Neural cell (in vitro differentiated cells): ENCODE measurements at regions not wholly inside any gene's neighbourhood (a gene's known extent, or its start where the extent isn't known, plus 50 kb on each side); places are given as distances from the start of the nearest gene placed in this dataset.

Experiments used
- CTCF ChIP-seq: fragments of 450-650 bp; IDR thresholded peaks from 2 replicates; pipeline ENCODE4 v1.5.1; 2014; ENCODE audit warnings: antibody characterized with exemption, mild to moderate bottlenecking, moderate library complexity; ENCODE audit not compliant: poor library complexity, severe bottlenecking
- EP300 ChIP-seq: fragments of 450-650 bp; conservative IDR thresholded peaks from 2 replicates; pipeline ENCODE4 v1.6.1; 2014; ENCODE audit warnings: antibody characterized with exemption, mild to moderate bottlenecking, moderate library complexity; ENCODE audit not compliant: poor library complexity, severe bottlenecking
- TF ChIP-seq, protein P1 (sequence below): IDR thresholded peaks from 2 replicates; pipeline ENCODE4 v1.6.1; 2012; ENCODE audit warnings: borderline replicate concordance

DNA sequence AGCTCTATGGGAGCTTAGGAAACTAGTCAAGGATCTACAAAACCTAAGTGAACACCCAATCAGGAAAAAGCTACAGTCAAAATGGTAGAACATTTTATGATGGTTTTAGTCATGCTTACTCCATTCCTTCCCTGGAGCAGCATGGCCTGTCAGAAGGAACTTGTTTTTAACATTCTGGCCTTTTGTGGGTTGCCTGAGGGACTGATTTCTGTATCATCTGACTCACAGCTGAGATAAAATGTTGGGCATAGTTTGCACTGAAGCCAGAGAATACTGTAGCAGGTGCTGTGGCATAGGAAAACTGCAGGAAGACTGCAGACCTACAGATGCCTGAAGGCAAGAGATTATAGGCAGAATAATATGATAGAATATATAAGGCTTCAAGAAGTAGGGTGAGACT lies 719.6 kb upstream of the GRAMD2B start:
- TF ChIP-seq CTCF, result no peak
- TF ChIP-seq, protein P1, sequence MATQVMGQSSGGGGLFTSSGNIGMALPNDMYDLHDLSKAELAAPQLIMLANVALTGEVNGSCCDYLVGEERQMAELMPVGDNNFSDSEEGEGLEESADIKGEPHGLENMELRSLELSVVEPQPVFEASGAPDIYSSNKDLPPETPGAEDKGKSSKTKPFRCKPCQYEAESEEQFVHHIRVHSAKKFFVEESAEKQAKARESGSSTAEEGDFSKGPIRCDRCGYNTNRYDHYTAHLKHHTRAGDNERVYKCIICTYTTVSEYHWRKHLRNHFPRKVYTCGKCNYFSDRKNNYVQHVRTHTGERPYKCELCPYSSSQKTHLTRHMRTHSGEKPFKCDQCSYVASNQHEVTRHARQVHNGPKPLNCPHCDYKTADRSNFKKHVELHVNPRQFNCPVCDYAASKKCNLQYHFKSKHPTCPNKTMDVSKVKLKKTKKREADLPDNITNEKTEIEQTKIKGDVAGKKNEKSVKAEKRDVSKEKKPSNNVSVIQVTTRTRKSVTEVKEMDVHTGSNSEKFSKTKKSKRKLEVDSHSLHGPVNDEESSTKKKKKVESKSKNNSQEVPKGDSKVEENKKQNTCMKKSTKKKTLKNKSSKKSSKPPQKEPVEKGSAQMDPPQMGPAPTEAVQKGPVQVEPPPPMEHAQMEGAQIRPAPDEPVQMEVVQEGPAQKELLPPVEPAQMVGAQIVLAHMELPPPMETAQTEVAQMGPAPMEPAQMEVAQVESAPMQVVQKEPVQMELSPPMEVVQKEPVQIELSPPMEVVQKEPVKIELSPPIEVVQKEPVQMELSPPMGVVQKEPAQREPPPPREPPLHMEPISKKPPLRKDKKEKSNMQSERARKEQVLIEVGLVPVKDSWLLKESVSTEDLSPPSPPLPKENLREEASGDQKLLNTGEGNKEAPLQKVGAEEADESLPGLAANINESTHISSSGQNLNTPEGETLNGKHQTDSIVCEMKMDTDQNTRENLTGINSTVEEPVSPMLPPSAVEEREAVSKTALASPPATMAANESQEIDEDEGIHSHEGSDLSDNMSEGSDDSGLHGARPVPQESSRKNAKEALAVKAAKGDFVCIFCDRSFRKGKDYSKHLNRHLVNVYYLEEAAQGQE, result no peak
- TF ChIP-seq EP300, result no peak
